ENCODE measurements at regions not wholly inside any gene's neighbourhood (a gene's known extent, or its start where the extent isn't known, plus 50 kb on each side); places are given as distances from the start of the nearest gene placed in this dataset.
A peak's percentile ranks its signal among the peaks of the same experiment; 100 is the strongest.
"Not testable (repeated sequence)": the region's sequence is repeated elsewhere in the genome, so short reads cannot be mapped to it uniquely, and the experiment has no call there.

DNA sequence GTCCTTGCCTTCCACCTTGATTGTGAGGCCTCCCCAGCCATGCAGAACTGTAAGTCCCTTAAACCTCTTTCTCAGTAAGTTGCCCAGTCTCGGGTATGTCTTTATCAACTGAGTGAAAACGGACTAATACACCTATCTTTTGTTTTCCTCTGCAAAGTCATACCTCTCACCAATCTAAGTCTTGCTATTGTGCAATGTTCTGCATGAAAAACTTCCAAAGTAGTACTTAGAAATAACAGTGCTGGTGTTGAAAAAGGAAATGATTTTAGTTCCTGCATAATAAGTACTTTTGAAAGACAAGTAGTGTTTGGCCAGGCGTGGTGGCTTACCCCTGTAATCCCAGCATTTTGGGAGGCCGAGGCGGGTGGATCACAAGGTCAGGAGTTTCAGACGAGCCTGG, 573.5 kb downstream of the ANKRD50 start:
- no peak for DNase-seq

DNA sequence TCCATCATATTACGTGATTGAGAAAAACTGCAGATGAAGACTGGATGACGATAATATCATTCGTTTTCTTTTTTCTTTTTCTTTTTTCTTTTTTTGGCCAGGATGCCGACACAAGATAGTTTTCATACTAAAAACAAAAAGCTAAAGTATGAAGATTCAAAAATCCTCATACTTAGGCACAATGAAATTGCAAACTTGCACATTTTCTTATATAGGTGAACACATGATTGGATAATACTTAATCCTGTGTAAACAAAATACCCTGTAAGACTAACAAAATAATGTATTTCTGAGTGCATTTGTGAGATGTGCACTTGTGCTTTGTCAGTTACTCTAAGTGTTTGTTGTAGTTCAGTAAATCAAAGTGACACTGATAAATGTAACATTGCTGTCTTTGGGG, 568.9 kb downstream of the ANKRD50 start:
- no peak for DNase-seq

DNA sequence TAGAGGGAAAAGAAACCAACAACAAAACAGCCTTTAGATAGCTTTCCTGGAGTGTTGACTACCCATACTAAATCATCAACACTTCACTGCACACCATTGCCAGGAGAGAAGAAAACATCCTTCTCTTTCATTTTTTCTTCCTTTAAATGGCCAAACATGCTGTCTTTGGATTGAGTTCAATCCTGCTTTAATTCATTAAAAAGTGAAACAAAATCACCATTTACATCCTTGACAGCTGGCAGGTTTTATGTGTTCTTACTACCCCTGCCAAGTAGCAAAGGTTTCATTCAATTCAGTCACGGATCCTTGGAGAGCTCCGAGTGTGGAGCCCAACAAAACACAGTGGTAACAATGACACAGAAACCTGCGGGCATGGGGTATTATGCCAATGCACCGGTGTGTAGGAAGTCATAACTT, 568.3 kb downstream of the ANKRD50 start:
- peak; percentile 68 for DNase-seq

DNA sequence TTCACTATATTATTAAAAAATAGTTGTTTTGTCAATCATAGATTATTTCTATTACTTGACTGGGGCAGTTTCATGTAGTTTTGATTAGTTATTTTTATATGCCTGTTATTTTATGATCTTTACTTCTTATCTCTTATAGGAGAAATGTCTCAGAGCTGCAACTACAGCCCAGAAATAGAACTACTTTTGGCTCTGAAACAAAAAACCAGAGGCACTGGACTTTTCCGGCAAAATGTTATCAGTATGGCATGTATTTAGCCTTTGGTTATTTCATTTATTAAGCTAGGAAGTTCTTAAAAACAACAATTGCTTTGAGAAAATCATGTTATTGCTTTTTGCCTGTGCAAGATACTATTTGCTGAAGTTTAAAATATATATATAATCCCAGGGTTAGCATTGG, 566.5 kb downstream of the ANKRD50 start:
- no peak for DNase-seq

DNA sequence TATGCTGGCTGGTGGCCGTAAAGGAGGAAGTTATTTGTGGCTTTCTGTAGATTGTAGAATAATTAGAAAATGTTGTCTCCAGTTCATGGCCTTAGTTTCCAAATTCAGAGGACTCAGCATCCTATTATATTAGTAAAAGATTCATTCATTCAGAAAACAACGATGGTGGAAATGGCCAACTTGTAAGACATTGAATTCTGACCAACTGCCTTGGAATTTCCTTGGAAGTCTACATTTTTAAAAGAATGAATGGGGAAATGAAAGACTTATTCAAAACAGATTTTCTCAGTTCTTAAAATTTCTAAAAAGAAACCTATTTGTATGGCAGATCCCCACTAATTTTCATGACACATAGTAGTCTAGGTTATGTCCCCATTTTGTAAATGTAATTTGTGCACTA, 561.5 kb downstream of the ANKRD50 start:
- no peak for DNase-seq

DNA sequence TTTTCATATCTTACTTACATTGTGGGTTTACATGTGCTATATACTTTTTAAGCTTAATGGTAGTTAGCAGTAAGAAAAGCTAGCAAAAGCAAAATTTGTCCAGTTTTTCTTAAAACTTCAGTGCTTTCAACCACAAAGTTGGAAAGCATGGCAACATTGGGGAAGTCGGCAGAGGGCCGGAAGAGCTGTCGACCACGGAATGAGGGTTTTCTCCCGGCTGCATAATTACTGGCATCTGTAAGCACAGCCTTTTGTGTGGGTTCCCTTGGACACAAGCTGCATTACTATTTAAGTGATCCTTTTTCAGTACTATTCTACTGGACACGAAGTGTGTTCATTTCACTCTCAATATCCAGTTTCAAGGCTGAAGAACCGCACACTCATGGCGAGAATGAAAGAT, 560.4 kb downstream of the ANKRD50 start:
- no peak for DNase-seq

DNA sequence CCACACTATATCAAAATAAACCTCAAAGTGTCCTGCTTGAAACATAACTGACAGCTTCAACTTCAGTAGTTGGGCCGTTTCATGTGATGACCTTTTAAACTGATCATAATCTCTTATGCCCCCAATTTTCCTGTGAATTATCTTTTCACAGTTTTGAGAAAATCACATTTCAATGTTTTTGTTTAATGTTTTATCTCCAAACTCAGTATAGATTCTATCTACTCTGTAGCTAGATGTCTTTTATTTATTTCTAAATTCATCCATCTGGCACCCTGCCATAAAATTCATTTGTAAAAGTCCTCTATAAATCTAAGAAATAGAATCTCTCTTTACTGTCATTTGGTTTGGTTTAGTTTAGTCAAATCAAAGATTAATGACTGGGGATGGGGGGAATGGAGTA, 557.3 kb downstream of the ANKRD50 start:
- DNase-seq: no peak

DNA sequence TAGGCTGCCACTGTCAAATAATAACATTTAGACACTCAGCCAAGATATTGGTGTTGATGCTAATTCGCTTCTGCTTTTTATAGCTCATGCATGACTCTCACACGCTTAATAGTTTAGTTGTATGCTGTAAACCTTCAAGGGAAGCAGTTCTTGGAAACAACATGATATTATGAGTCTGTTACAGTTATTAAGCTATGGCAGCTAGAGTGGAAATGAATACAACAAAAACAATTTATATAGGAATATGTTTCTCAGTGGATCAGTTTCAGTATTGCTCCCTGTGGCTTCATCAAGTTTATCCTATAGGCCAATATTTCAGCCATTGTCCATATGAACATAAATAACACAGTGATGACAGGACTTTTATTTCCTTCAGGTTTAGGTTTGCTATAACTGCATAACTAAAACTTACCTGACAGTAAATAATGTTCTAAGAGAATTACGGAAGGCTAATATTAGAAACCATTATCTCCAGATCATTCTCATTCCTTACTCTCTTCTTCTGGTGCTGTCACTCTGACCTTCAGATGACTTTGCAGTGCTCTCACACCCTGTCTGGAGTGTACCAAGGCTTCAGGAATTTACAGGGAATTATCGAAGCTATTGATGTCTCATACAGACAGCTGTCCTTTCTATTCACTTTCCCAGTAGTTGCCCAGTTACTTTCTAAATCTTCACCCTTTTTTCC, 555.0 kb downstream of the ANKRD50 start:
- no peak for DNase-seq

DNA sequence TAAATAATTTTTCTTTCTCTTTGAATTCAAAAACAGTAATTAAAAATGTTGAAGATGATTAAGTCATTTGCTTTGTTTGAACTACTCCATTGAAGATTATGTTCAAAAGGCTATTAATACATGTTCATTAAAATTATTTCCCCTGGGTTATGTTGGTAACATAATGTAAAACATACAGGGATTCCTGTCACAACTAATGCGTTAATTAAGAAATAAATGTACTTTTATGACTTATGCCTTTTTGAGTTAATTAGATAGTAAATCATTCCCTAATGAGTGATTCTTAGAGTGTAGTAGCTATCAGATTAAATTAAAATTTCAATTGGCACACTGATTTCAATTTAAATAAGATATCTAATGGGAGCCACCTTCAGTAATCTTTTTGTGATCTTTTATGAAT, 549.1 kb downstream of the ANKRD50 start:
- DNase-seq: no peak

DNA sequence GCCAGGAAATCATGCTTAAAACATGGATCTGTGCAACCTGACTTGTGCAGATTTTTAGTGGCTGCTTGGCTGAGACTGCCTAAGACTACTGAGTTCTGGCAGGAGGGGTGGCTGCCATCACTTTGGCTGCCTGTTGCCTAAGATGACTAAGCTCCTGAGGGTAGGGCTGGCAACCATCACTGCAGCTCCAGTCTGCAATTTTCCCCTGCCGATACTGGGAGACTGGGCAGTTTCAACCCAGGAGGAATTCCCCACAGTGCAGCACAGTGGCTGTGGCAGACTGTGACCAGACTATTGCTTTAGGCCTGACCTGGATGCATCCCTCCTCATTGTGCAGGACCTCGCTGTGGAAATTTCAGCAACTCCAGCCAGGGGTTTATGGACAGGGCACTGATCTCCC, 544.9 kb downstream of the ANKRD50 start:
- no peak for DNase-seq

DNA sequence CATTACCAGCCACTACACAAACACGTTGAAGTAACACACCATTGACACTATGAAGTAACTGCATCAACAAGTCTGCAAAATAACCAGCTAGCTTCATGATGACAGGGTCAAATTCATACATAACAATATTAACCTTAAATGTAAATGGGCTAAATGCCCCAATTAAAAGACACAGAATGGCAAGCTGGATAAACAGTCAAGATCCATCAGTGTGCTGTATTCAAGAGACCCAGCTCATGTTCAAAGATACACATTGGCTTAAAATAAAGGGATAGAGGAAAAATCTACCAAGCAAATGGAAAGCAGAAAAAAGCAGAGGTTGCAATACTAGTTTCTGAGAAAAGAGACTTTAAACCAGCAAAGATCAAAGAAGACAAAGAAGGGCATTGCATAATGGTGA, 543.0 kb downstream of the ANKRD50 start:
- DNase-seq: not testable (repeated sequence)

DNA sequence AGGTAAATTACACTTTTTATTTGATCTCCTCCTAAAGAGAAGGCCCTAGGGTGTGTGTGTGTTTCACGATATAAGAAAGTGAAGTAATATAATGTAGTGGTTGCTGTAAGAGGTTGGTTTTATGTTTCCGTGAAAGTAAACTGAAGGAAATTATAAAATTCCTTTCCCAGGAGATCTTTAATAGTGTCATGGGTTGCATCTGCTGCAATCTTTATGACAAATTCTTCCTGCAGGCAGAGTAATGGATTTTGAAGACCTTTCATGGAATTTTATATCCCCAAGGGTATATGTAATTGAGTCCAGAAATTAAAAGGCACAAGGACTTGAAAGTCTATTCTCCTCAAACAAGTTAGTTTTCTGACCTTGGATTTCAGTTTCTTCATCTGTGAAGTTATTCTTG, 538.6 kb downstream of the ANKRD50 start:
- no peak for DNase-seq

DNA sequence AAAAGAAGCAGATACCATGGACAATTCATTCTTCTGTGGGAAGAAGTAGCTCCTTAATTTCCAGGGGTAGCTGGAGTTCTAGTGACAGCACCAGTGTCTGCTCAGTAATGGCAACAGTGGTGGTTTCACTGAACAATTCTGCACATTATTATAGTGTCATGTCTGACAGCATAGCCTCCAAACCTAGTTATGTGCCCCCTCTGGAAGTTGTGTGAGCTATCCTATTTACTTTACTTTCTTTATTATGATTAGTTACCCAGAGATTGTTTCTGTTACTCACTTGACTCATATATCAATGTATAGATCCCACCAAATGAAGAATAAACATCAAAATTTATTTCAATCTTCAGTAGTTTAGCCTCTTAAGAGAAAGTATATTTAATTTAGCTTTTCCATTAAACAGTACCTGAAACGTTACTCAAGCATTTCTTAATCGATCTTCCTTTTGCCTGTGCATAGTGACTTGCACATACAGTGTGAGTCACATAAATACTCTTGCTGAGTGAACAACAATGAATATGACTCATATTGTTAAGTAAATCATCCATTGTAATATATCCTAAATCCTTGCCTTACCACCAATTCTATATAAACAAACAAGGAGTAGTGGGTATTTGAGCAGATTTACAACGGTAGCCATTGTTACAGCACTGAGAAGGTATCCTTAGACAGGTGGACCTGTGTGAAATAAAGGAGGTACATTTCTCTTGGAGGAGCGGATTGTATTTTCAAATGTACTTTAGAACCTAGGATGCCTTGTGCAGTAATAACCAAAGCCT, 534.7 kb downstream of the ANKRD50 start:
- DNase-seq: no peak

DNA sequence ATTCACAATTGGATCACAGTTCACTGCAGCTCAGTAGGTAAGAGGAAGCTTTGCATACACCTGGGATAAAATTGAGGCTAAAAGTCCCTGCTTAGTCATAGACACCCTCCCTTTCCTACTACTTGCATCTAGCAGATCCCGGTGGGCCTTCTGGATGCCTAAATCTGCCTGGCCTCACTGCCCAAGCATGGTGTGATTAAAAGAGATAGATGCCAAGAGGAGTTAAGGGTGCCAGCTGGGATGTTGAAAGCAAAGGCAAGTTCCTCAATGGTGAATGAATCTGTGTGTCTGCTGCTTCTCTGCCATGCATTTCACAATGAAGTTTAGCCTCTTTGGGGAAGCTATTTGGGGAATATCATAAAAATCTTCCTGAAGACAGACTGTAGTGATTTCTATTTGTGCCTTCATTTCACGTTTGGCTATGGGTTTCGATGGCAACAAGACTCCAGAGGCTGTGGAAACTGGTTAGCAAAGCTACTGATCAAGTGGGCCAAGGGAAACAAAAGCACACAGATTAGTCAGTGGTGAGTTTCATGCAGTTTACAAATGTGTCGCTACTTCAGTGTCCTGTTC, 534.0 kb downstream of the ANKRD50 start:
- no peak for DNase-seq

DNA sequence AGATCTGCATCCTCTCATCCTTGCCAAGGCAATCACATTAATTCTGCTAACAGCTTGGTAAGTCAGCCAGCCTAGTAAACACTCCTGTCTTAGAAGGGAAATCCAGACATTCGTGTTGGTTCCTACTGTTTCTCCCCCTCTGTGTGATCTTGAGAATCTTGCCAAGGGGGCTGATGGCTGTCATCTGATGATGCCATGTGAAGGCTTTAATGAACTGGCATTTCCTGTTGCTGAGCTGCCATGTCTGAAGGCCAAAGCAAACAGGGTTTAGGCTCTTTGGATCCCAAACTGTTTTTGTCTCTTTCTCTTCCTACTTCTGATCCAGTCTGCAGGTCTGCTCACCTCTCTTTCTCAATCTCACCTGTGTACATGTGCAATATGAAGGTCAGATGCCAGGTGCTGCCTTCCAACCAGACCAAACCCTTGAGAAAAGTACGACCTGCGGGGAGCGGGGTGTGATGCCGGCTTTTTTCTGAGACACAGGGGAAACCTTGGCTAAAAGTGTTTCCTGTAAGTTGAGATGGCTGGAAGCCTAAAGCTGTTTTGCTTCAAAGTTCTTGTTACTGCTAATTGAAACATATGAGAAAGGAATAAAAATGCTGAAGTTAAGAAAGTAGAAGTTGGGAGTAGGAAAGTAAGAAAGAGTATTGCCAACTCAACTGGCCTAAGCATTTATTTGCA, 532.9 kb downstream of the ANKRD50 start:
- DNase-seq: no peak

DNA sequence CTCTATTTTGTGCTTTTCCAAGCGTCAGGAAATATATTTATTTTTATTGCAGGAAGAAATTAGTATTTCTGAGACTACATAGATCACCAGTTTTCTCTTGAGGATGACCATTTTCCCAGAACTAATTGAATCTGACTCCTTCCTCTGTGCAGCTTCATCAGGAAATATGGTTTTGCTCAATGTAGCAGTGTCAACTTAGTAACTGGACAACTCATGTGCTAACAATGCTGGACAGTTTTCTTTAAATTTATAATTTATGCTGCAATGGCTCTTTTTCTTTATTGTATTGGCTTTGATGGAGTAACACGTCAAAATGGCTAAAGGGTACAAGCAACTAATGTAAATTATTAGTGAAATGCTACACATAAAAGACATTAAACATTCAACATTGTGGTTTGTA, 531.5 kb downstream of the ANKRD50 start:
- DNase-seq: no peak

DNA sequence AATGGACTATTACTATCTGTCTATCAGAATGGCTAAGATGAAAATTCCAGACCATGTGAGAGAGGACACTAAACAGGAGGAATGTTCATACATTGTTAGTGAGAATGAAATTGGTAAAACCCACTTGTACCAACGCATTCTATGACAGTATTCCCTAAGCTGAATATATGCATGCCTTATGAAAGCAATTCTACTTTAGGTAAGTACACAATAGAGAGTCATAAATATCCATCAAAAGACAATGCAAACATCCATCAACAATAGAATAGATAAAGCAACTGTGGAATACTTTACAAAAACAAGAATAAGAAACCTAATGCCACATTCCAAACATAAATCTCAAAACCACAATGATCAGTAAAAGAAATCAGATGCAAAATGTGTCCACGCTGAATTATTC, 529.3 kb downstream of the ANKRD50 start:
- DNase-seq: no peak

DNA sequence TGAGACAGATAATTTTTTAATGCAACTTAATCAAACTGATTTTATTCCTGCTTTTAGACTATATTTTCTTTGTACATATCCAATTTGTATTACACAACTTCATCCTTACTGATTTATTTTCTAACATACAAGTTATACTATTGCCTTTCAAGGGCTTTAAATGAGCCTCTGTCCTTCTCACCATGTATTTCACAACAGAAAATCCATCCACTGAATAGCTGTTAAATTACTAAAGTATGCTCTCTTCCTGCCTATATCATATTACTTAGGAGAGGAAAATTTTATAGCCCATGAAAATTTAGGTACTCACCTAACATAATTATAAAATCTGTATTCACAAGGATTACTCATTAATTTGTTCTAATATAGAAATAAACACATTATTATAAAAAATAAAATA, 528.6 kb downstream of the ANKRD50 start:
- DNase-seq: no peak

DNA sequence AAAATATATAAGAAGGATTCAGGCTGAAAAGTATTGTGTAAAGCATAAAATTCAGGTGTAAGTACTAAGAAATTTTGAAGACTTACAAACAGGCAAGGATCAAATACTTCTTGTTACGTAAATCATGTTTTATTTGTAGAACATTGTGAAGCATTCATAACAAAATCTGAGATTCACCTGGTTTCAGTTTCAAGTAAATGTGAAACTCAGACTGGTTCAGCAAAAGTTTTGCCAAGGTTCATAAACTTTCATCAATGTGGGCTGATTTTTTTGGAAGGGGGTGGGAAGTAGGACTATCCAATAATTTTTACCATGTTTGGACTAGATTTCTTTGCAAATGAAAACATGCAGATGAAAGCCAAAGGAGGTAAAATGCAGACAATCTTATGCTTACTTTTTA, 527.7 kb downstream of the ANKRD50 start:
- DNase-seq: no peak

DNA sequence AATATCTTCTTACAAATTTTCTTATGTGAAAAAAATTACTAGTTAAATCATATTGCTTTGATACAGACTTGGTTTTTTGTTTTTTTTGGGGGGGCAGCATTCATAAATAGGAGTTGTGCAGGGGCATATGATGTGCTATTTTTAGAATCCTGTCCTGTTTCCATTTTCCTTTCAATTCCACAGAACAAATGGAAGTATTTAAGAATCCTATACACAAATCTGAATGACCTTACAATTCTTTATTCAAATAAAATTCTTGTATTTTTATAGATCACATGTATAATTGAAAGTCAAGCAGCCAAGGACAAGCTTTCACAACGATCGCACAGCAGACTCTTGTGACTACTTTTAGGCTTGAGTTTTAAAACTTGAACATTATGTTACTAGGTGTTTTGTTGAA, 523.9 kb downstream of the ANKRD50 start:
- no peak for DNase-seq

DNA sequence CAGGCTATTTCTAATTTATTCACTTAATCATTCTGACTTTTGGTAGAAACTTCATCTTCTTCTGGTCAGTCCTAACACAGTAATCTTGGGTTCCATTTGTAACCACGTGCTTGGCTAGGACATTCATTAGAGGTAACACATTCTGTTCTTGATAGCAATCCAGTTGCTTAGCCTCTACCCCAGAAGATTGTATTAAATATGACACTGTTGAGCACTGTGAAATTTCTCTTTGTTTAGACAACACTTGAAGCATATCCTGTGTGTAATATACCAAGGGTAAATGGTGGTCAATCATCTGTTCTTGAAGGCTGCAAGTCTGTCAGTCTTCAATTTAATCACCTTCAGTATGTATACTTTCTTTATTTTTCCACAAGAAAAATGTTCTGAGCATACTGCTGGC, 523.0 kb downstream of the ANKRD50 start:
- no peak for DNase-seq

DNA sequence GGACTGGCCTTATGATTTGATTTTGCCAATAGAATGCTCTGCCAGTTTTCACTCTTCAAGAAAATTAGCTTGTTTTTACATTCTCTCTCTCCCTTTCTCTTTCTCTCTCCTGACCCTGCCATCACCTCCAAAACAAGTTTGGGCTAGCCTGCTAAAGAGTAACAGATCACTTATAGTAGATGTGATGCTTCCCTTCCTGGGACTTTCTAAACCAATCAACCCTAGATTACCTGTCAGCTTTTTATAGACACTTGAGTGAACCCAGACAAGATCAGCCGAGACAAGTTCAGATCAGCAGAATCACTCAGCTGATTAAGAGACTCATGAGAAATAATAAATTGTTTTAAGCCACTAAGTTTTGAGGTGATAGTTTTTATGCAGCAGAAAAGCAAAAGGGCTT, 521.2 kb downstream of the ANKRD50 start:
- peak; percentile 8 for DNase-seq

DNA sequence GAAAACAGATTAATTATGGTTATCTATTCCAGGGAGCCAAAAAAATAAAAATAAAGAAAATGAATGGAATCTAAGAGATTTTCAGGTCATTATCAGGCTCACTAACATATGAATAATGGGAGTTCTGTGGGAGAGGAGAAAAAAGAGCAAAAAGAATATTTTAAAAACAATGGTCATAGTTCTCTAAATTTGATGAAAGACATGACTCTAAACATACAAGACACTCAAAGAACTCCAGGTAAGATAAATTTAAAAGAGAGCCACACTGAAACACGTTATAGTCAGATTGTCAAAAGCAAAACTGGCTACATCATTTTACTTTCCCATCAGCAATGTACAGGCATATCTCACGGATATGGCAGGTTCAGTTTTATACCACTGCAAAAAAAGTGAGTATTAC, 520.0 kb downstream of the ANKRD50 start:
- no peak for DNase-seq

DNA sequence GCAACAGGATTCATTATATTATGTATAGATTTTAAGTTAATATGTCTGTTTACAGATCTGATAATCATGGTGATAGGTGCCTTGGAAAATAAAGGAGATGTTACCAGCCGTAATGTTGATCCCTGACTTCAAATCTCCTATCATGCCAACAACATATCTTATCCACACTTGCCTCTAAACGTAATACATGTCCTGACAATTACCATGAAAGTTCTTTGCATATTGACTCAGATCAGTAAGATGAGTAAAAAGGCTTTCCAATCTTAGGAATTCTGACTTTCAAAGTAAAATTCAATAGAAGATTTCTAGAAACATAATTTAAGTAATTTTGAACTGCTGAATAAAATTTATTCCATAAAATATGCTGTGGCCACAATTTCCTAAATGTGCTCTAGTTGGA, 513.3 kb downstream of the ANKRD50 start:
- DNase-seq: no peak
